NCI-H146 treated with DMSO at 0.1 percent for 48 hours (cell line): ENCODE measurements at regions not wholly inside any gene's neighbourhood (a gene's known extent, or its start where the extent isn't known, plus 50 kb on each side); places are given as distances from the start of the nearest gene placed in this dataset.
"Not testable (repeated sequence)": the region's sequence is repeated elsewhere in the genome, so short reads cannot be mapped to it uniquely, and the experiment has no call there.

Experiments used
- DNase-seq: peaks from one replicate; lab custom pipeline; 2025; ENCODE audit not compliant: unreplicated experiment; lab: John Stamatoyannopoulos, UW

DNA sequence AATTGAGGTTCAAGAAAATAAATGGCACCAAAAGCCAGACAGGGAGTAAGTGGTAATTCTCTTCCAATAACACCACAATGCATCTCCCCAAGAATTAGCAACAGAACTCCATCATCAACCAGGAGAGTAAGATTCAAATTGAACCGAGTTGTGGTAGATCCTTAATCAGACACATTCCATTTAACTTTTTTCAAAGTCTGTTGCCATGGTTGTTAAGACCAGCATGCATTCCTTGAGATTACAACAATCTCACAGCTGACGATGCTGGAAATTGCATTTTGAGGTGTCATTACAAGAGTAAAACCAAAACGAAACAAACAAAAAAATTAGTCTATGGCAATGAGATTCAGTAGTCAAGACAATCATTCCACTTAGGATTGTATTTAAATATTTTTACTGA lies 78.9 kb upstream of the ZNF462 start:
- no peak for DNase-seq

DNA sequence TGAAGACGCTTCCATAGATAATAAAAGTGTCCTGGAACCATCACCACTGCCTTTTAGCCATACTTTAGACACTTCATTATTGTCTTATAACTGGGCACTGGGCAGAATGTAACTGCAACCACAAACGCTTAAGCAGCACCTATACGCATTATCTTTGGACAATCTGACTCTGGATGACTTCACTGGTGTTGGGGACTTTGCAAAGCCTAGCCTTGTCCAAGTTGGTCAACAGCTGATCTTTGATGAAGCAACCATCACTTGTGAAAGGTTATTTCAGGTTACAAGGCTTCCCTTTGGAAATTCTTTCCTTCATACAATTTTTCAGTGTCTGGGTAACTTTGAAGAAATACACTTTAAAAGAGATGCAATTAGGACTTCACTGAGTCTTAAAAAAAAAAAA lies 77.8 kb upstream of the ZNF462 start:
- DNase-seq: no peak

DNA sequence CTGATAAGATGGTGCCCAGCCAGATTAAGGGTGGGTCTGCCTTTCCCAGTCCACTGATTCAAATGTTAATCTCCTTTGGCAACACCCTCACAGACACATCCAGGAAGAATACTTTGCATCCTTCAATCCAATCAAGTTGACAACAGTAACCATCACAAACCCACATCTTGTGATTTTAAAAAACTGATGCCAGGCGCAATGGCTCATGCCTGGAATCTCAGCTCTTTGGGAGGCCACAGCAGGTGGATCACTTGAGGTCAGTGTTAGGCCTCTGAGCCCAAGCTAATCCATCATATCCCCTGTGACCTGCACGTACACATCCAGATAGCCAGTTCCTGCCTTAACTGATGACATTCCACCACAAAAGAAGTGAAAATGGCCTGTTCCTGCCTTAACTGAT lies 74.9 kb upstream of the ZNF462 start:
- not testable (repeated sequence) for DNase-seq

DNA sequence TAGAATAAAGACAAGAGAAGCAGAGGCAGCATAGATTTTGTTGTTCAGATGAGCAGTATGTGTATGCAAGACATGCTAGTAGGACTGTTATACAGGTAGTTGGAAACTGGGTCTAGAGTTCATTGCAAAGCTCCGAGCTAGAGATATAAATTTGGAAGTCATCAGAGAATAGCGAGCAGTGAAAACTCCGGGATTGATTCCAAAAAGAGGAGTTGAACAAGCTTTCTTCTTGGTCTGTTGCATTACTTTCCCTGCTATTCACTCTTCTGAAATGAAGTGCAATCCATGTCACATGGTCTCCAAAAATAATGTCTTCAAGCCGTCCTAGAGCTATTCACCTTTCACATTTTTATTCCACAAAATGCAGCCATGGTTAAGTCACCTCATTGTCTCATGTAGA lies 67.9 kb upstream of the ZNF462 start:
- DNase-seq: no peak

DNA sequence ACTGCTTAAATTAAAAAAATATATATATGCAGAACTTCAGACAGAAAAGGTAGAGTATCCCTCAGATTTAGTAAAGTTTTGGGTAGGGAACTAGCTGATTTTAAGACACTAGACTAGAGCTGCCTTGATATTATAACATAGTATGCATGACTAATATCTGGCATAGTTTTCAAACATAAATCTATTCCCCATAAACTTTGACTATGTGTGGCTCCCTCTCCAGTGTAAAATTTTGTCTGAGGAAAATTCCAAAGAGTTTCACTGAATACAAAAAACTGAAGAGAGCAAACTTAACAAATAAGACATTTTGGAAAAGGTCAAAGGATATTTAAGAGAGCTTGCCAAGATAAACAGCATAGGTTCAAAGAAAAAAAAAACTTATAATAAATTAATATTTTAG lies 66.2 kb upstream of the ZNF462 start:
- no peak for DNase-seq

DNA sequence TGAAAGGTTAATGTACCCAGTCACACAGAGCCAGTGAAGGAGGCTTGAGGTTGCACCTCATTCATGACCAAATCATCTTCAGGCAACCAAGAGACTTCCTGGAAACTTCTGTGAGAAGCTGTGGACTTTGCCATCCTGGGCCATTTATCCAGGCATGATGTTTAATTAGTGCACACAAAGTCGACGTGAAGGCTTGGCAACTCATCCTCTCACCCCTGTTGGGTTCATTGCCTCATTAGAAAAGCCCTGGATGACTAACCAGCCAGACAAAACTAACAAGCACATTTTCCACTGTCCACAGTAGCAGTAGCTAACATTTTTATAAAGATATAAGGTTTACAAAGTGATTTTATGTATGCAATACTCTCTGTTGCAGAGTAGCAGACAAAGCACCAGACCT lies 65.7 kb upstream of the ZNF462 start:
- no peak for DNase-seq

DNA sequence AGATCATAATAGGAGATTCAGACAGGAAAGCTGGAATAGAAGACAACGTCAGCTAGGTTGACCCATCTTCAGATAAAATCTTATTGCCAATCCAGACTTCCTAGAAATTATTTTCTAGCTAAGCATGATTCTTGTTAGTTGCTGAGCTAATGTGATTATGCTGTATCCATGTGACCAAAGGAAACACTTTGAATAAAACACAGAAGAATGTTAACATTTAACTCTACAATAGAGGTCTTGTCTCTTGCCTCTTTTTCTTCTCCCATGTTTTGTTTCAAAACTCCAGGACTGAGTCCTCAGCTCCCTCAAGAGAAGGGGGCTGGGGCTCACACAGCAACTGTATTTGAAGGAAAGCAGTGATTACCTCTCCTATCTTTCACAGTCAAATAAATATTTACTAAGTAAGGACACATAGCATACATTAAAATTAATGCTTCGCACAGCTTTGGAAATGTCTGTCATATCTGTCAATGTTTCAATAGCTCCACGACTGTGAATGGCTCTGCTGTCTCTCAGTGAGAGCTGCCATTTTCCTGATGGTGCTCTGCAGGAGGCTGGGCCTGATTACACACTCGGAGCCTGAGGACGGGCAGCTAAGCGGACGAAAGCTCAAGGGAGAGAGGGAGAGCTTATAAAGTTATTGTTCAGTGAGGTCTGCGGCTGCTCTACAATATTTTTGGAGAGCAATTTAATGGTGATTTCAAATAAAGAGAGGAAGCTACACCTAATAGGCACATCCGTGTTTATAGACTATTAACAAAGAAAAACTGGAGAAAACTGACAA lies 64.8 kb upstream of the ZNF462 start:
- no peak for DNase-seq

DNA sequence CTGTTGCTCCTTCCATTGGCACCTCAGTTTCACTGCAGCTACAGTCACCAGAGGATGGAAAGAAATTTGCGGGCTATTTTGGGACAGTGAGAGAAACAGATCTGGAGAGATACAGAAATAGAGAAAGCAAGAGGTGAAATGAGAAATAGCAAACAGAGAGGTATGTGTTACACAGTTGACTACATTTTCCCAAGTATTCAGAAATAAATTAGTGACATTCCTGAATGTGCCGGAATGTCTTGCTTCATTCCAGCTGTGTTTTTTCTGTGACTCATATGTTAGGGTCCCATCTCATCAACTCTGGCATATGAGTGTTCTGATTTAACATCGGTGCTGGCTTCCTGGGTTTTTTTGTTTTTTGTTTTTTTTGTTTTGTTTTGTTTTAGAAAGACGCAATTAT lies 63.8 kb upstream of the ZNF462 start:
- DNase-seq: no peak

DNA sequence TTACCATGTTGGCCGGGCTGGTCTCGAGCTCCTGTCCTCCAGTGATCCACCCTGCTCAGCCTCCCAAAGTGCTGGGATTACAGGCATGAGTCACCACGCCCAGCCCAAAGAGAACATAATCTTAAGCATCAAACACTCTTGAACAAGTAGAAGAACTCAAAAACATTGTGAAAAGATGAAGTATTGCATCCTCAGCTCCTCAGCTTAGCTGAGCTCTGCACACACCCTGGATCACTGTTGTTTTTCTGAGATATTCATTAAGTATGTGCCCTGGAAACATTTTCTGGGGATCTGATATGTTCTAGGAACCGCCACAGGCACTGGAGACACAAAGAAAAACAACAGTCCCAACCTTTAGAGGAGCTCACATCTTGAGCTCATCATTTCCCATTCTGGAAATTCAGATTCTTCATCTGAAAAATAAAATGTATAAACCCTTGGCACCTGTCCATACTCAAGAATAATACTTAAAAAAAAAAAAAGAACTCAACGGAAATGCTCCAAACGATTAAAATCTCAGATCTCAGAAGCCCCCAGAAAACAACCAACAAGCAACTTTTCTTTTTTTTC lies 62.2 kb upstream of the ZNF462 start:
- DNase-seq: no peak

DNA sequence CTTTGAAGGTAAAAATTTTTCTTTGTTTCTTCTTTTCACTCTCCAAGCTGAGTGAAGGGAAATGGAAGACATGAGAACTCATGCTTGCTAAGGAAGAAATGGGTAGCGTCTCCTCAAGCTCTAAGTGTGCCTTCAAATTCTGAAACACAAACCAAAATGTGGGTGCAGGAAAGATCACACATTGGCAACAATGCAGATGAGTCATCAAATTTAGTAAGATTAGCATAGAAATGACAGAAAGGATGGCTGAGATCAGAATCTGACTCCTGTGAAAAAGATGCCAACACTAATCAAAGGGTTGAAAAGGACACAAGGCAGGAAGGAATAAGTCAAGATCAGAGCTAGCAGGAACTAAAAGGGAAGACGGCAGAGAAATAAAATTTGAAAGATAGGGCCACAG lies 61.1 kb upstream of the ZNF462 start:
- no peak for DNase-seq
